ENCODE measurements at regions not wholly inside any gene's neighbourhood (a gene's known extent, or its start where the extent isn't known, plus 50 kb on each side); places are given as distances from the start of the nearest gene placed in this dataset.
"Not testable (repeated sequence)": the region's sequence is repeated elsewhere in the genome, so short reads cannot be mapped to it uniquely, and the experiment has no call there.

- not testable (repeated sequence) for TF ChIP-seq CTCF (IDR thresholded peaks at IDR 0.05; ENCODE audit: insufficient read depth, low read depth, low read length); EZH2 (IDR thresholded peaks at IDR 0.05; ENCODE audit: insufficient read depth, low read length)
Observed at GRCh38 chr21:22818681-22819485, 1820.7 kb downstream of the NCAM2 start.

All from astrocyte (in vitro differentiated cells and primary cell).